Left renal cortex interstitium (tissue), 4 donors: ENCODE measurements at regions not wholly inside any gene's neighbourhood (a gene's known extent, or its start where the extent isn't known, plus 50 kb on each side); places are given as distances from the start of the nearest gene placed in this dataset.
"Not testable (repeated sequence)": the region's sequence is repeated elsewhere in the genome, so short reads cannot be mapped to it uniquely, and the experiment has no call there.

Experiments used
- DNase-seq, 4 donors: peaks; one replicate each; pipeline ENCODE4 v3.0.0-alpha.2; 2013; ENCODE audit warnings: low read depth in 4 of 4, low spot score in 2 of 4, missing footprints in 1 of 4

- DNase-seq = no peak
Measured at GRCh38 chr4:122973465-122973864, 51.1 kb upstream of the NUDT6 start.

- no peak for DNase-seq
Measured at GRCh38 chr4:122976111-122976510, 53.7 kb upstream of the NUDT6 start.

- DNase-seq = no peak
Measured at GRCh38 chr4:122977103-122977502, 54.7 kb upstream of the NUDT6 start.

- DNase-seq = no peak
Measured at GRCh38 chr4:122978109-122978508, 55.7 kb upstream of the NUDT6 start.

GRCh38 chr4:122978789-122979188, 56.4 kb upstream of the NUDT6 start:
- no peak for DNase-seq

GRCh38 chr4:122980860-122981259, 58.5 kb upstream of the NUDT6 start:
- DNase-seq = no peak

- DNase-seq = no peak
Measured at GRCh38 chr4:122988696-122989095, 66.3 kb upstream of the NUDT6 start.

GRCh38 chr4:122990891-122991290, 68.5 kb upstream of the NUDT6 start:
- no peak for DNase-seq

- DNase-seq = no peak
Measured at GRCh38 chr4:122992057-122992456, 69.7 kb upstream of the NUDT6 start.

- no peak for DNase-seq
Measured at GRCh38 chr4:122992641-122993040, 70.2 kb upstream of the NUDT6 start.

GRCh38 chr4:122996350-122996749, 74.0 kb upstream of the NUDT6 start:
- no peak for DNase-seq

- no peak for DNase-seq
Measured at GRCh38 chr4:122997463-122998101, 75.2 kb upstream of the NUDT6 start.

- DNase-seq = not testable (repeated sequence)
Measured at GRCh38 chr4:123004079-123004478, 81.7 kb upstream of the NUDT6 start.

GRCh38 chr4:123005126-123005525, 82.7 kb upstream of the NUDT6 start:
- DNase-seq = not testable (repeated sequence)

GRCh38 chr4:123007679-123008078, 85.3 kb upstream of the NUDT6 start:
- no peak for DNase-seq

- not testable (repeated sequence) for DNase-seq
Measured at GRCh38 chr4:123012416-123012815, 90.0 kb upstream of the NUDT6 start.

GRCh38 chr4:123014038-123014437, 91.6 kb upstream of the NUDT6 start:
- no peak for DNase-seq

- DNase-seq = no peak
Measured at GRCh38 chr4:123017078-123017477, 94.7 kb upstream of the NUDT6 start.

GRCh38 chr4:123017636-123018395, 95.4 kb upstream of the NUDT6 start:
- DNase-seq = no peak

GRCh38 chr4:123018396-123018775, 96.0 kb upstream of the NUDT6 start:
- no peak for DNase-seq

GRCh38 chr4:123020285-123020684, 97.9 kb upstream of the NUDT6 start:
- no peak for DNase-seq

- DNase-seq = no peak
Measured at GRCh38 chr4:123023647-123024046, 101.2 kb upstream of the NUDT6 start.
